PFSK-1 (cell line): ENCODE measurements at regions not wholly inside any gene's neighbourhood (a gene's known extent, or its start where the extent isn't known, plus 50 kb on each side); places are given as distances from the start of the nearest gene placed in this dataset.

Experiments
- FOXP2 ChIP-seq: optimal IDR thresholded peaks from 2 replicates; pipeline ENCODE3; 2011; ENCODE audit warnings: borderline replicate concordance, control low read depth, inconsistent platforms; ENCODE audit not compliant: insufficient read depth; ENCODE audit errors: extremely low read length, extremely low read depth
- POLR2AphosphoS5 ChIP-seq: IDR thresholded peaks from 2 replicates; pipeline ENCODE4 v1.6.1; 2012; ENCODE audit warnings: low read depth, mild to moderate bottlenecking, control low read depth, low read length, moderate library complexity
- REST ChIP-seq, 2 experiments: IDR thresholded peaks; 2 replicates each; pipeline versions ENCODE4 v1.6.1 to v1.8.0; 2011 to 2012; ENCODE audit warnings: low read depth in 2 of 2, low read length in 2 of 2, control low read depth in 1 of 2, inconsistent platforms in 1 of 2, mild to moderate bottlenecking in 1 of 2, moderate library complexity in 1 of 2; ENCODE audit not compliant: insufficient read depth in 1 of 2
- SIN3A ChIP-seq: IDR thresholded peaks from 2 replicates; pipeline ENCODE4 v1.6.1; 2012; ENCODE audit warnings: mild to moderate bottlenecking, low read length, moderate library complexity, borderline replicate concordance; ENCODE audit not compliant: insufficient read depth
- TAF1 ChIP-seq: IDR thresholded peaks from 2 replicates; pipeline ENCODE4 v1.6.1; 2012; ENCODE audit warnings: low read length, control low read depth, borderline replicate concordance; ENCODE audit not compliant: insufficient read depth

- TF ChIP-seq POLR2AphosphoS5 (no peak), TAF1 (no peak), SIN3A (no peak), REST (IDR thresholded peaks at IDR 0.05; ENCODE audit: insufficient read depth in 1 of 2, low read depth in 2 of 2, low read length in 2 of 2) (no peak), FOXP2 (no peak)
These were observed 509.7 kb upstream of the CLINT1 start for GRCh38 chr5:158368686-158369085.
